Right renal pelvis (tissue), 4 donors: ENCODE measurements at regions not wholly inside any gene's neighbourhood (a gene's known extent, or its start where the extent isn't known, plus 50 kb on each side); places are given as distances from the start of the nearest gene placed in this dataset.

ENCODE experiments used
- DNase-seq, 4 donors: peaks; one replicate each; pipeline ENCODE4 v3.0.0-alpha.2; 2013; ENCODE audit warnings: low read depth in 4 of 4, low spot score in 3 of 4, missing footprints in 1 of 4

DNA sequence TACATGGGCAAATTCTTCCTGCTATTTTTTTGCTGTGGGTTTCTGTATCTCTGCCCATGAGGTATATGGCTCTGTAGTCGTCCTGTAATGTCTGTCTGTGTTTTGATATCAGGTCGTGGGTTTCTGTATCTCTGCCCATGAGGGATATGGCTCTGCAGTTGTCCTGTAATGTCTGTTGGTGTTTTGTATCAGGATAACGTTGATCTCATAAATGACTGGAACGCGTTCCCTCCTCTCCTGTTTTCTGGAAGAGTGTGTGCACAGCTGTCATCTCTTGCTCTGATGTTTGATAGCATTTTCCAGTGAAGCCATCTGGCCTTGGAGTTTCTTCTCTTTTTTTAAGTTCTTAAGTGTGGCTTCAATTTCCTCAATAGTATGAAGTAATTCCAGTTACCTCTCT, 57.2 kb downstream of the SOX1 start:
- no peak for DNase-seq

DNA sequence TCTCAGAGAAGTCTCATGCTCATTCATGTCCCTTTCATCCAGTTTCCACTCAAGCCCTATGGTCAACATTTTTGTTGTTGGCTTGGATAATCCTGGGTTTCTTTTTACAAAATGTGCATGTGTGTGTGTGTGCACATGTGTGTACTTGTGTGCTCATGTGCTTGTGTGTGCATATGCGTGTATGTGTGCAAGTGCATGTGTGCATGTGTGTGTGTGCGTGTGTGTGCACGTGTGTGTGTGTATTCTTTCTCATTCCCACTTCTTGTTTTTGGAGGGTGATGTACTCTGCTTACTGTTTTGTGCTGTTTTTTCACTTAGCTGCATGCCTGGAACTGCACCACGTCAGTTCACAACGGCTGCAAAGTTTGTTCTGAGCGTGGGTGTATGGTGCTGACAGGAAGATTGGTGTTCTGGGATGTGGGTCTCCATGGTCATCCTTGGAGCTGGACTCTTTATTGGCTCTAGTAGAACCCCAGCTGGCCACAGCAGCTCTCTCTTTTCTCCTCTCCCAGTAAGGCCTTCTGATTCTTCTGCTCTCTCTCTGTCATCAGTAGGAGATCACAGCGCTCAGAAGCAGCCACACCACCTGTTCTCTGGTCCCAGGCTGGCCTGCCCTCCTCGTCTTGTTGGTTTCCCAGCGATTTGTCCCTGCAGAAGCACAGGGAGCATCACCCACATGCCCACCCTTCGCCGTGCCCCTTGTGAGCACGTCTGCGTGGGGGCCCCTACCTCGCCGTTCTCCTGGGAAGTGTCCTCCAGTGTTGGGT, 60.8 kb downstream of the SOX1 start:
- DNase-seq = no peak

DNA sequence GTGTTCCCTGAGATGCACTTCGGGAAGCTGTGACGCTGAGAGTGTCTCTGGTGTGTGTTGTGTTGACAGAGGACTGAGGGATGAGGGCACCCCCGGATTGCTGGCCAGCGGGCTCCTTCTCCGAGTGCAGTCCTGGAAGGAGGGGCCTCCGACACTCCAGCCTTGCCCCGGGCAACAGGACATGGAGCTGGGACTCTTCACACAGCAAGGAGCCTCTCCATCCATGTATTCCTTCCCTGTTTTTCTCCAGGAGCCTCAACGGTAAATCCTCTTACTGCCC, 61.3 kb downstream of the SOX1 start:
- DNase-seq = no peak

DNA sequence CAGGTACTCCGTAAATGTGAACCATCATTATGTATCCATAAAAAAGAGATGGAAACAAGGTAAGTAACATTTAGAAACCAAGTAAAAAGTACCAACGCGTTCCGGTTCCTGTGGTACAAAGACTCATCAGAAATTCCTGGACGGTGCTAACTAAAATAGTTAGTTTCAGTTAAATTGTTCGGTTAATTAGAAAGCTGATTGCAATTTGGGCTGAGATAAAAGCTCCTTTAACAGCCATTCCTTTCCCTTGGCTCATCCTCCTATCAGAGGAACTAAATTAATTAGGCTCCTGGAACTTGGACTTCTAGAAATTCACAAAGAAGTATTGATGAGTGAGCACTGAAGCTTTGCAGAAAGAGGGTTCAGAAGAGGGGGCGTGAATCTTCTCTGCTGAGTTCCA, 63.5 kb downstream of the SOX1 start:
- no peak for DNase-seq

DNA sequence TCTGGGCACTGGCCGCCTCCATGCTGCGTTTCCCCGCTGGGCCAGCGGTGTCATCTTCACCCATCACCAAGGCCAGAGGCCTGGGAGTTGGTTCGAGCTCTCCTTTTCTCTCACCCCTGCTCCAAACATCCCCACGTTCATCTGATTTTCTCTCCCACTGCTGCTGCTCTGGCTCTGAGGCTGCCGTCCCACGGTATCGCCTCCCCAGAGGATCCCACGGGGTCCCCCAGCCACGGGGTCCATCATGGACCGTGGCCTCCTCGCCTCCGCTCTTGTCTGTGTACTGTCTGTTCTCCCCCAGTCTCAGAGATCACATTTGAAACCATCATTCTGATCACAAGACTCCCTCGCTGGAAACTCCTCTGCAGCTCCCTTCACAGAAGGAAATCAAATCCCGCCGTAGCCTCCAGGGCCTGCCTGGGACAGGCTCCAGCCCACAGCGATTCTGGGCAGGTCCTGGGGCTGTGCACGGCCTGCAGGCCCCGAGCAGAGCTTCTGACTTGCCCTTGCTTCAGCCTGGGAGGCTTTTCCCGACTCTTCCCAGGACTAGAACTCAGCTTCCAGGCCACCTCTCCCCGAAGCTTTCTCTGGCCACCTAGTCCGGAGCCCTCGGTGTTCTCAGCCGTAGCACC, 64.2 kb downstream of the SOX1 start:
- no peak for DNase-seq

DNA sequence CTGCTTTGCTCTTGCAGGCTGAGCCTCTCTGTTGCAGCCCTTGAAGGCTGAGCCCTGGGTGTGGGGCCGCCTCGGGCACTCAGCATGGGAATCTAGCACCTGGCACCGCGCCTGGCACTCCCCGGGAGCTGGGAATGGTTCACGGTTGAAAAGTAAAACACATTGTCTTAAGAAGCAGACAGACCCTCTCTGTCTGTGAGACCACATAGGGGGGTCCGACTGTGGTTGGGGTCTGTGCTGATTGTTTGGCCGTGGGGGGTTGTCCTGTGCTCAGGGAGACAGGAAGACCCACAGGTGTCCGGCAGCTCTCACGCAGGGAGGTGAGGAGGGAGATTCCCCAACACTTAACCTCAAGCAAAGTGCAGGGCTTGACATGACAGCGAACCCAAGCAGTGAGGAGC, 64.8 kb downstream of the SOX1 start:
- DNase-seq = no peak

DNA sequence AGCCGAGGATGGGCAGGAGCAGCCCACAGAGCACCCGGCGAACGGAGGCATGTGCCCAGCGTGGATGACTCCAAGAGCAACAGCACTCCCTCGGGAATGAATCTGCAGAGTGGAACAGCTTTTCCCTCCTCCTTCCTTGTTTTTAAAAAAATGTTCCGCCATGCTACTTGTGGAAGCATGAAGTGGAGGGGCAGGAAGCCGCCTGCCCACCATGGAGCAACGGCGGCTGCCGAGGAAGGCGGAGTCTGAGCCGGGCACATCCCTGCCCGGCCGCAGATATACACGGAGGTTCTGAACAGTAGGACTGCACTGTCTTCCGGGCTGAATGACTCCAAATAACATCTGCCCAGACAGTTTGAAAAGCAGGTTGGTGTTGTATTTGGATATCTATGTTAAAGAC, 65.2 kb downstream of the SOX1 start:
- DNase-seq = no peak

DNA sequence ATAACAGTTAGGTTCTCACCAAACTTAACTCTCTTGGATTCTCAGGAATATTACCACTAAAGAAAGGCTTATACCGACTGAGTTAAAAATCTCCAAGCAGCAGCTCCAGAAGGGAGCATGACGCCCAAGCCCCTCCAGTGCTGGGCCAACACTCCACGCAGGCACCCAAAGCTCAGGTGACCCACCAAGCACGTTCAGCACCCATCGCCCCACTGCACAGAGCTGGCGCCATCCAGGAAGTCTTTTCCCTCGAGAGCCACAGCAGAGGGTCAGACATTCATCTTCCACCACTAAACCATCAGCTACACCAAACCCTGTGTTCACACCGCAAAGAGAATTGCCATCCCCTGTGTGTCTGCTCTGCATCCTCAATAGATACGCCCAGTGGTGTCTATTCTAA, 65.7 kb downstream of the SOX1 start:
- no peak for DNase-seq

DNA sequence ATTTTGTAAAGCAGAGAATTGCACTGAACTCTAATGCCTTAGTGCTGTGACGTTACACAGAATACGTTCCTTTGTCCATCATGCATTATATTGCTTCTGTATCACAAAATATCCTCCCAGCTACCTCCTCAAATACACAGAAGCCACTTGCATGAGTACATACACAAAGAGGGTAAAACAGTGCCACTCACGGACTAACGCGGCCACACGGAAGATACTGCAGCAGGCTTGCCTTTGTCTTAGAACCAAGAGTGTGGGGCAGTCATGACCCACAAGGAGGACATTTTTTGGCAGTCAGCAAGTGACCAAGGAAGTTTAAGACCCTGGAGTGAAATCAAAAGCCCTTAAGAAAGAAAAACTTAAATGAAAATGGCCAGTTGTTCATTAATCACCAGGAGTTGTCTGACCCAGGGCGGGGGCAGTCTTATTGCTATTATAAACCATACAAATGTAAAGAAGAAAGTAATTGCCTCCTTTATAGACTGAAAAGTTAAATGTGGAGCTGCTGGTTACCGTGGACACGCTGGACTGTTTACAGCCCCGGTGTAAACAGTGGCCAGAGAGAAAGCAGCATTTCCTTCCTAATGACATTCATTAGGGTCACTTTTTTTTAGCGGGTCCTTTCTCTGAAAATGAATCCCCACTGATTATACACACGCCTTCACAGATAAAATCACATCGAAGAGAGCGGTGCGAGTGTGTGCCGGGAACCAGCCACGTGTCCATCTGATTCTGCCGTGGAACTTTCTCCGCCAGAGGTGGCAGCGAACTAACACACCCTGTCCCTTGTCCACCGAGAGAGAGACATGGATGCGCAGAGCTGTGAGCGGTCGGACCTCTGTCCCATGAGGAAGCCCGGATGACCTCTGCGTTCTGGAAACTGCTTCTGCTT, 66.8 kb downstream of the SOX1 start:
- DNase-seq = peak in 2 of 4 donors; percentile 25 to 28

DNA sequence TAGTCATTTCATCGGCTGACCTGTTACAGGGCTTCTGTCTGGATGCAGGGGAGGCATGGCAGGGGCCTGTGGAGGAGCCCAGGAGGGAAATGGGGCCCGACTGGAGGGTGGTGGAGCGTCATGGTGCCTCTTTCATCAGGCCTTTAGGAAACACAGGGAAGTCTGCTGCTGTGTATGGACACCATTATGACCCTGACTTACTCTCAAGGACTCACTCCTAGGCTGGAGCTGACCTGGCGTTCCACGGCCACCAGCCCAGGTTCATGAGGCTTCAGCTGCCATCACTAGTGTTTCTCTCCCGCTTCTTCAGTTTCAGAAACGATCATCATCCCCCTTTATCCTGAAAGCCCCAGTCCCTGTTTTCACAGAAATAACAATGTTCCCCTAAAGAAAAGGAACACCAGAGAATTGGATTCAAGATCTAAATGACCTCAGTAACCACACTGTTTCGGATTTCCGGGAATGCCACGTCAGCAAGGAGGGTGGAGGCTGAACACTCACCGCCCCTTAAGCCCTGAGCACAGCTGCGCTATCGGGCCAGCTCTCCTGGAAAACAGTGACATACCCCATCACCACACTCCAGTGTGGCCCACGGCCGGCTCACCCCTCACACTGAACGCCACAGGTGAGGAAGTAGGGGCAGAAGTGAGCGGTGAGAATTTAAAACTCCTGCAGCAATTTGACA, 67.6 kb downstream of the SOX1 start:
- no peak for DNase-seq

DNA sequence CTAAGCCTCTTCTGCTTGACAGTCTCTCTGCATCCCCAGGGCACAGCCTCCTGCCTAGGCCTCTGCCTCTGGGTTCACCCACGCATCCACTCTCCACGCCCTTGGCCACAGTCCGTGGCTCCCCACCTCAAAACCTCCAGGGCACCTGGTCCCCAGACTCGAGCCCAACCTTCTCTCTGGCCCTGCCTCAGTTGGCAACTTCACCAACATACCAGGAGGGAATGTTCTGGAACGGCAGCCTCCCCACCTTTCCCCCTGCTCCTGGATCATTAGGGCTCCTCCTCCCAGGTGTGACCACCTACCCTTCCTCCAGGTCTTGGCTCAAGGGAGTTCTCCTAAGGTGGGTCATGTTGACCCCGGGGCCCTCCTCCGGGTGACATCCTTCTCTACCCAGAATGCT, 69.1 kb downstream of the SOX1 start:
- no peak for DNase-seq

DNA sequence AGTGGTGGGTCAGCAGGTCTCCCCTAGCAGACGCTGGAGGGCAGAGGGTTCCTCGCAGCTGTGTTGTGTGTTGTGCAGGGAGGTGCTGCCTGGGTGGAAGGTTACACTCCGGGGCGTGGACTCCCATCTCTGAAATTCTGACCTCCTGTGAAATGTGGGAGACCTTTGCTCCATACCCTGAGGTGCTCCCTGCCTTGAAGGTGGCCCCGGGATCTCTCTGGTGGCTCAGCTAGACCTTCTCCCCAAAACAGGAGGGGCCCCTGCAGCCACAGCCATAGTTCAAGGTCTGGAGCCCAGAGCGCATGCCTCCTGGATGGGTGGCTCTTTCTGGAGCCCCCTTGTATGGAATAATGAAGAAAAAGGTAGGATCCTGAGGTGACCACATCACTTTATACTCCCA, 70.2 kb downstream of the SOX1 start:
- DNase-seq = no peak

DNA sequence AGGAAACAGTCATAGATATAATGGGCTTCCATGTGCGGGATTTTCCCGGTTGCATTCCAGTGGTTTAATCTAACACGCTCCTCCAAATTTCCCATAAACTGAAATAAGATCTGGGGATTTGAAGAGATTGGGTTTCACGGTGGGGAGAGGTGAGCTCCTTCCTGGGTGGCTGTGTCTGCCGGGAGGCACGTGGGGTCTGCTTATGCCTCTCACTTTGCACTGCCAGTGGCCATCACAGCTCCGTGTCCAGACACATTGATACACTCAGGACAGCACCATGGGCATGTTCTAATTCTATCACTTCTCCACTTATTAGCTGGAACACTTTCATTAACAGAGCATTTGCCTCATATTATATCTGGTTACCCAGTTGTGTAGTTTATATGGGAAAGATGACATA, 73.4 kb downstream of the SOX1 start:
- no peak for DNase-seq

DNA sequence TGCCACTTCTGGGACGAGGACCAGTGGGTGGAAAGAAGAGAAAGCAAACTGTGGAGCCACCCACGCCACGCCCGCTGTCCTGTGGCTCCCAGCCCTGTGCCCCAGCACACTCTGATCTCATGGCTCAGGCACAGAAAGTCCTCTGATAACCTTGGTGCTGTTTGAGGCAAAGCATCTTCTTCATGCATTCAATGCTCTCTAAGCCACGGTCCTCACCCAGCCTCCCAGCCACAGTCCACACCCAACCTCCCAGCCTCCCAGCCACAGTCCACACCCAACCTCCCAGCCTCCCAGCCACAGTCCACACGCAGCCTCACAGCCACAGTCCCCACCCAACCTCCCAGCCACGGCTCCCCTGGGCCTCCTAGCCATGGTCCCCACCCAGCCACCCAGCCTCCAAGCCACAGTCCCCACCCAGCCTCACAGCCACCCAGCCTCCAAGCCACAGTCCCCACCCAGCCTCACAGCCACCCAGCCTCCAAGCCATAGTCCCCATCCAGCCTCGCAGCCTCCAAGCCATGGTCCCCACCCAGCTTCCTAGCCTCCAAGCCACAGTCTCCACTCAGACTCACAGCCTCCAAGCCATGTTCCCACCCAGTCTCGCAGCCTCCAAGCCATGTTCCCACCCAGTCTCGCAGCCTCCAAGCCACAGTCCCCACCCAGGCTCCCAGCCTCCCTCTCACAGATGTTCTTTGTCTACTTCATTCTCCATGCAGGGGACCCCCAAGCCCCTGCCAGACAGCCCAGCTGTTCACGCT, 74.9 kb downstream of the SOX1 start:
- DNase-seq = no peak

DNA sequence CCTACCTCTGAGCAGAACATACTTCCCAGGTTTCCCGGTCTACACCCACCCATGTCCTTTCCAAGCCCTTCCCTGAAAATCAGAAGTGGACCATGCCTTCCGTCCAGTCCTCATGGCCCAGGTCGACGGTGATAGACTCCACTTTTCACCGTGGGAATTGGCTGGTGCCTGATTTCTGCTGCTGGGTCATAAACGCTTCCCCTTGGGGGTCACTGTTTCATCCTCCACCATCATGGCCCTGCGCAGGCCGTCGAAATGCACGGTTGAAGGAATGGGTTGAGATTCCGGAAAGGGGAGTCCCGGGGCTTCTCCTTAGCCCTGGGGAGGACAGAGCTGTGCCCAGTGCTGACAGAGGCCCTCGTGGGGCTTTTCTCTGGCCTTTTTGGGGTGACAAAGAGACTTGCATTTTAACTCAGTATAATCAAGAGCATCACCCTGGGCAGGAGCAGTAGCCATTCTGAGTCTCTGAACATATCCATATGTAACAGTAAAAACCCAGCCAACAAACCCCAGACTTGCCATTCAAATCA, 75.5 kb downstream of the SOX1 start:
- no peak for DNase-seq

DNA sequence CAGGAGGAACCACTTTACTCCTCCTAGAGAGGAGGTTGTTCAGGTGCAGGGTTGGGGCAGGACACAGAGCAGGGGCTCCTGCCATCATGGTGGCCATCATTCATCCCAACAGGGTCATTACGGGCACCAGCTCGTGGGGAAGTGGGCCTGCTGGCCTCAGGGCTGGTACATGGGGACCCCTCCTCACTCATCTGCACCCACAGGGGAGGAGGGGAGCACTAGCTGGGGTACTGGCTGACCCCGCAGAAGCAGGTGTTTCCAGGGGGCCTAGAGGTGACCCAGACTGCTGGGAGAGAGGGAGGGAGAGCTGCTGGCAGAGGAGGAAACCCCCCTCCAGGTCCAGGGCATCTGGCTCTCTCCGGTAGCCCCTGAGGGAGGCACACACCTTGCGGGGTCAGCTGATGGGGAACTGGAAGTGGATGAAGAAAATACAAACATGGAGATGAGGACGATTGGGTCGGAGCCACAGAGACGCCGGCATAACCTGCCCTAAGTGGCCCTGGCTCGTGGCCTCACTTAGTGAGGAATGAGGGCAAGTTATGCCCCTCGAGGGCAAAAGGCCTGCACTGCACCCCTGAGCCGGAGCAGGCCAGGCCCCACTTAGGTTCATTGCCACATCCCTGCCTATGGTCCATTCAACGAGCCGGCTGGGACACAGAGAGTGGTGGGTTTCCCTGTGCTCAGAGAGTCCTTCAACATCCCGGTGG, 76.2 kb downstream of the SOX1 start:
- no peak for DNase-seq

DNA sequence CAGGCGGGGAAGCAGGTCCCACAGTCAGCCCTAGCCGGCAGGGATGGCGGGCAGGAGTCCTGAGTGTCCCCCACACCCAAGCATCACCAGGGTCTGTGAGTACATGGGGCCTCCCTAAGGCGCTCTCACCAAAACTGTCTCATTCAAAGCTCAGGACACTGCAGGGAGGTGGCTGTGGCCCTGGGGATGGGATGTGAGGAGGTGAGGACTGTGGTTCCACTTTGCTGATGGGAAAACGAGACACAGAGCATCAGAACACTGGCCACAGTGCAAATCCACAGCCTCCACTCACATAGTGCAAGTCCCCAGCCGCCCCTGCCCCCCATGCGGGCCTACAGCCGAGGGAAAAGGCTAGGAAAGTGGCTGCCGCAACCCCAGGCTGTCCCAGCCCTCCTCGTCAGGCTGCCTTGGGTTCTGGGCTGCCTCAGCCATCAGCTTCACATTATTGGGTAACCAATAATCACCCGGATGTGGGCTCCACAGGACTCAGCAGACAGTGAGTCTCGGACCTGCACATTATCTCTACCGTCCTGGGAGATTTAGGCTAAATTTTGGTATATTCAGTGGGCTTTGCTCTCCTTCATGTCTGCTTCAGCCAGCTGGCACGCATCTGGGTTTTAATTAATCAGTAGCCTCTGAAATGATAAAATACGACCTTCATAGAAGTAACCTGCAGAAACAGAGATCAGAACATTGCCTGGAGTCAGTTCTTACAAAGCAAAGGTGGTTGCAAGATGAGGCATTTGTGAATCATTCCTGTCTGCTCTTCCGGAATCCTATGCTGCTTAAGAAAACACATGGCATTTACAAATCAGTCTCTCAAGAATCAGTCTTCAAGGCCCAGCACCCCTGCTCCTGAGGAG, 77.0 kb downstream of the SOX1 start:
- no peak for DNase-seq

DNA sequence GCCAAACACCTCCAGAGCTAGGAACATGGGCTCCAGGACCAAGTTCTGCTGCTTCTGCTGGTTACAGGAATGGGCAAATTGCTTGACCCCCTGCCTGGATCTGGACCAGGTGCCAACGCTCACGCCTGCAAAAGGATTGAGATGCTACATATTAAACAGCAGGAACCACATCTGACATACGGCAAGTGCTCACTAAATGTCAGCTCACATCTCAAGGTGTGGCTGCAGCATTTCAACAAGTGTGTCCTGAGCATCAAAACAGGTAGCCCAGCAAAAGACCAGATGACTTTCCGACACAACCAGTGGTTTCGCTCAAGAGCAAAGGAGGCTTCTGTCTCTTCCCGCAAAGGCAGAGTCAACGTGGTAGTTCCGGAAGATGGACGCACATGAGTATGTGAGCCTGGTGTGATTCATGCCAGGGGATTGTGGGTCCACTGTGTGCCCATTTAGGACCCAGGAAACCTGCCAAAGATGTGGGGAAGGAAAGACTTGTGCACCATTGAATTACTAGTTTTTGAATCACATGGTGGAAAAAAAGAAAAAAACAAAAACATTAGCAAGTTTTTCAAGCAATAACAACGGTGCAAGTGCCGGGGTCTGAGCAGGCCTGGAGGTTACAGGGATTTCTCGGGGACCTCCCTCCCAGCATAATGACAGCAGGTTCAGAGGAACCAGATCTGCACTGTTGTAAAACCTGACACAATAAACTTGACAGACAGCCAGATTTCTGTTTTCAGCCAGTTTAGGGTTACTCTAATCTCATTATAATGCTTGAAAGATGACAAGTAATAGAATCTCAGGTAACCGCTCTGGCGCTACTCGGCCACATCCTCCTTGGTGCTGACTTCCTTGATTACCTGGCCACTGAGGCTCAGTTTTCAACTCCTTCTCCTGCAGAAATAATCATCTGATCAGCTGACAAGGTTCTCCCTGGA, 77.9 kb downstream of the SOX1 start:
- DNase-seq = no peak
